Neural cell (in vitro differentiated cells): ENCODE measurements at regions not wholly inside any gene's neighbourhood (a gene's known extent, or its start where the extent isn't known, plus 50 kb on each side); places are given as distances from the start of the nearest gene placed in this dataset.

ENCODE experiments used
- EP300 ChIP-seq: fragments of 450-650 bp; conservative IDR thresholded peaks from 2 replicates; pipeline ENCODE4 v1.6.1; 2014; ENCODE audit warnings: antibody characterized with exemption, mild to moderate bottlenecking, moderate library complexity; ENCODE audit not compliant: poor library complexity, severe bottlenecking
- EZH2 ChIP-seq: fragments of 200-600, 300-800 bp; shearing (Covaris generic), sonication (generic); IDR thresholded peaks from 2 replicates; pipeline ENCODE4 v1.6.1; 2014; ENCODE audit warnings: antibody characterized with exemption, low read length, borderline replicate concordance, mild to moderate bottlenecking; ENCODE audit not compliant: insufficient read depth, poor library complexity, severe bottlenecking
- POLR2AphosphoS5 ChIP-seq: IDR thresholded peaks from 2 replicates; pipeline ENCODE4 v1.6.1; 2012
- REST ChIP-seq: IDR thresholded peaks from 2 replicates; pipeline ENCODE4 v1.6.1; 2012; ENCODE audit warnings: borderline replicate concordance
- TF ChIP-seq, protein P1 (sequence below): fragments of 450-650 bp; IDR thresholded peaks from 2 replicates; pipeline ENCODE4 v1.5.1; 2014; ENCODE audit warnings: antibody characterized with exemption, mild to moderate bottlenecking, moderate library complexity; ENCODE audit not compliant: poor library complexity, severe bottlenecking

DNA sequence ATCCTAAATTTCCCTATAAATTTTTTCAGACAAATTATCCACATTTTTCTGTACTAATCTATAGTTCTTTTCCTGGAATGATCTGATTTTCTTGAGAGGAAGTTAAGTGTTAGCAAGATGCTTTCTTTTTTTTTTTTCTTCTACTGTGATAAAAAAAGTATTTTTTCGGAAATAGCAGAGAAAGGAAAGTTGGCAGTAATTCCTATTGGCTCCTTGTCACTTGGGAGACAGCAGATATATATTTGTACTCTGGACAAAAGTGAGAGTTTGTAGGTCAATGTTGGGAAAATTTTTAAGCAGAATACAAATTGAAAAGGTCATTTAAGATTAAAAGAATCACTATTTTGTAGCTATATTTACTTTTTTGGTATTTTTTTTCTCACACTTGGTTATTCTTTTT lies 635.7 kb upstream of the NRXN1 start:
- TF ChIP-seq REST (no peak), POLR2AphosphoS5 (no peak), EP300 (no peak), EZH2 (no peak)
- TF ChIP-seq, protein P1, sequence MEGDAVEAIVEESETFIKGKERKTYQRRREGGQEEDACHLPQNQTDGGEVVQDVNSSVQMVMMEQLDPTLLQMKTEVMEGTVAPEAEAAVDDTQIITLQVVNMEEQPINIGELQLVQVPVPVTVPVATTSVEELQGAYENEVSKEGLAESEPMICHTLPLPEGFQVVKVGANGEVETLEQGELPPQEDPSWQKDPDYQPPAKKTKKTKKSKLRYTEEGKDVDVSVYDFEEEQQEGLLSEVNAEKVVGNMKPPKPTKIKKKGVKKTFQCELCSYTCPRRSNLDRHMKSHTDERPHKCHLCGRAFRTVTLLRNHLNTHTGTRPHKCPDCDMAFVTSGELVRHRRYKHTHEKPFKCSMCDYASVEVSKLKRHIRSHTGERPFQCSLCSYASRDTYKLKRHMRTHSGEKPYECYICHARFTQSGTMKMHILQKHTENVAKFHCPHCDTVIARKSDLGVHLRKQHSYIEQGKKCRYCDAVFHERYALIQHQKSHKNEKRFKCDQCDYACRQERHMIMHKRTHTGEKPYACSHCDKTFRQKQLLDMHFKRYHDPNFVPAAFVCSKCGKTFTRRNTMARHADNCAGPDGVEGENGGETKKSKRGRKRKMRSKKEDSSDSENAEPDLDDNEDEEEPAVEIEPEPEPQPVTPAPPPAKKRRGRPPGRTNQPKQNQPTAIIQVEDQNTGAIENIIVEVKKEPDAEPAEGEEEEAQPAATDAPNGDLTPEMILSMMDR: no peak
